H1 (cell line): ENCODE measurements at regions not wholly inside any gene's neighbourhood (a gene's known extent, or its start where the extent isn't known, plus 50 kb on each side); places are given as distances from the start of the nearest gene placed in this dataset.

ENCODE experiments used
- BRCA1 ChIP-seq: IDR thresholded peaks from 2 replicates; pipeline ENCODE4 v1.6.1; 2012; ENCODE audit warnings: low read depth, low read length, improper control_type of control experiment
- CEBPB ChIP-seq: IDR thresholded peaks from 2 replicates; pipeline ENCODE4 v1.6.1; 2012; ENCODE audit warnings: low read depth, low read length
- EZH2 ChIP-seq: fragments of 200-600 bp; sonication (generic); IDR thresholded peaks from 2 replicates; pipeline ENCODE4 v1.7.1; 2012; ENCODE audit warnings: low read depth, mild to moderate bottlenecking, moderate library complexity, low read length, inconsistent platforms; ENCODE audit not compliant: severe bottlenecking
- HDAC2 ChIP-seq, 2 experiments: fragments of 300-600 bp in 1 of 2; sonication (generic) in 1 of 2; IDR thresholded peaks; 2 replicates each; pipeline ENCODE4 v1.6.1; 2011 to 2012; ENCODE audit warnings: low read depth in 2 of 2, low read length in 2 of 2, mild to moderate bottlenecking in 2 of 2, moderate library complexity in 2 of 2, borderline replicate concordance in 1 of 2, inconsistent platforms in 1 of 2
- JUN ChIP-seq: IDR thresholded peaks from 2 replicates; pipeline ENCODE4 v1.6.1; 2011; ENCODE audit warnings: low read depth, mild to moderate bottlenecking, improper control_type of control experiment, low read length
- KDM1A ChIP-seq: fragments of 200-600, 300-600 bp; sonication (generic); IDR thresholded peaks from 2 replicates; pipeline ENCODE4 v1.7.1; 2016; ENCODE audit warnings: mild to moderate bottlenecking, low read length, borderline replicate concordance
- RAD21 ChIP-seq, 2 experiments: IDR thresholded peaks in 1 of 2; conservative IDR thresholded peaks in 1 of 2; 2 replicates each; pipeline ENCODE4 v1.6.1; 2011; ENCODE audit warnings: low read depth in 2 of 2, low read length in 2 of 2, improper control_type of control experiment in 1 of 2, inconsistent platforms in 1 of 2, mild to moderate bottlenecking in 1 of 2, moderate library complexity in 1 of 2
- RBBP5 ChIP-seq: IDR thresholded peaks from 2 replicates; pipeline ENCODE4 v1.7.1; 2012; ENCODE audit warnings: low read depth, mild to moderate bottlenecking, inconsistent platforms, low read length, moderate library complexity, borderline replicate concordance
- RXRA ChIP-seq: IDR thresholded peaks from 2 replicates; pipeline ENCODE4 v1.6.1; 2011; ENCODE audit warnings: low read depth, mild to moderate bottlenecking, low read length, moderate library complexity; ENCODE audit not compliant: insufficient read depth
- SP1 ChIP-seq: IDR thresholded peaks from 2 replicates; pipeline ENCODE4 v1.6.1; 2011; ENCODE audit warnings: low read depth, low read length
- TF ChIP-seq, protein P1 (sequence below), 3 experiments: IDR thresholded peaks; 1 replicate in 2 of 3; 2 replicates in 1 of 3; pipeline versions ENCODE4 v1.5.1 to v1.6.1; 2011; ENCODE audit warnings: low read length in 3 of 3, mild to moderate bottlenecking in 3 of 3, inconsistent platforms in 2 of 3, low read depth in 1 of 3, moderate library complexity in 1 of 3; ENCODE audit not compliant: insufficient read depth in 1 of 3; ENCODE audit errors: control extremely low read depth in 1 of 3
- TF ChIP-seq, protein P2 (sequence below): IDR thresholded peaks from 2 replicates; pipeline ENCODE4 v1.6.1; 2012; ENCODE audit warnings: inconsistent platforms

DNA sequence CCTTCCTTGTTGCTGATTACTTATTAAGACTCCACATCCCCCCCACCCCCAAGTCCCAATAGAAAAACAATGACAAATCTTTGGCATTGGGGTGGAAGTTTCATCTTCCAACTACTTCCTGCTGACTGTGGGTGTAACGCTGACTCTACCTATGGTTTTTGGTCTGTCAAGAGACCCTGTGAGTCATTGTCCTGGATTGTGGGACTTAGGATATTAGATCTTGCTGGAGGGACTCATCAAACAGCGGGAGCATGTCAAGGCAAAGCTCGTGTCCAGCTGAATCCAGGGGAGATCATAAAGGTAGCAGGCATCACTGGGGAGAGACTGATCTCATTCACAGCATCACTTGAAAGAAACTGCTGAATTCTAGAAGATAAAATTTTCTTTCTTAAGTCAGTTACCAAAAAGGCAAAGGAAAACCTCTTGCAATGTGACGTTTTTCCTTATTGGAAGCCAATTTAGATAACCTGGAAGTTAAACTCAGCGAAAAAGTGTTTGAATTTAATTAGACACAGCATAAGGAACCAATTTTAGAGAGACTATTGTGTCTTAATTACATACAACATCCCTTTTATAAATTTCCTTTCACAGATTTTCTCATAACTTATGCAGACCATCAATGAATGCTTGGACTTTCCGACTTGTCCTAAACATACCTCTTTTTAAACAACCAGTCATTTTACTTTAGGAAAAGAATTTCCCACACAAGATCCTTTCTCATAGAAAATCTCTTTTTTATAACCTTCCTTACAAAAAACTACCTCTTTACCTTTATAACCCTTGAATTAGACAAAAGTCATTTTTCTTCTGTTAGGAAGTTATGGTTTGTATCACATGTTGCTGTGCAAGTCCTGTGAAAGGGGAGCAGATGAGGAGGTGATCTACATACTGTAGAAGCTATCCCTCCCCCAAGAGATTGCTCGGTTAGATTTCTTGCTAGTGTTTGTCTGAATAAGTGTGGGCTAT, 94.6 kb upstream of the SCAF11 start:
- TF ChIP-seq RAD21 (IDR thresholded peaks at IDR 0.05 in 1 of 2, conservative IDR thresholded peaks at IDR 0.05 in 1 of 2; ENCODE audit: low read depth in 2 of 2, low read length in 2 of 2) = no peak
- no peak for TF ChIP-seq HDAC2 (IDR thresholded peaks at IDR 0.05; ENCODE audit: borderline replicate concordance in 1 of 2, low read depth in 2 of 2, low read length in 2 of 2)
- TF ChIP-seq SP1 = no peak
- no peak for TF ChIP-seq BRCA1
- TF ChIP-seq, protein P1, sequence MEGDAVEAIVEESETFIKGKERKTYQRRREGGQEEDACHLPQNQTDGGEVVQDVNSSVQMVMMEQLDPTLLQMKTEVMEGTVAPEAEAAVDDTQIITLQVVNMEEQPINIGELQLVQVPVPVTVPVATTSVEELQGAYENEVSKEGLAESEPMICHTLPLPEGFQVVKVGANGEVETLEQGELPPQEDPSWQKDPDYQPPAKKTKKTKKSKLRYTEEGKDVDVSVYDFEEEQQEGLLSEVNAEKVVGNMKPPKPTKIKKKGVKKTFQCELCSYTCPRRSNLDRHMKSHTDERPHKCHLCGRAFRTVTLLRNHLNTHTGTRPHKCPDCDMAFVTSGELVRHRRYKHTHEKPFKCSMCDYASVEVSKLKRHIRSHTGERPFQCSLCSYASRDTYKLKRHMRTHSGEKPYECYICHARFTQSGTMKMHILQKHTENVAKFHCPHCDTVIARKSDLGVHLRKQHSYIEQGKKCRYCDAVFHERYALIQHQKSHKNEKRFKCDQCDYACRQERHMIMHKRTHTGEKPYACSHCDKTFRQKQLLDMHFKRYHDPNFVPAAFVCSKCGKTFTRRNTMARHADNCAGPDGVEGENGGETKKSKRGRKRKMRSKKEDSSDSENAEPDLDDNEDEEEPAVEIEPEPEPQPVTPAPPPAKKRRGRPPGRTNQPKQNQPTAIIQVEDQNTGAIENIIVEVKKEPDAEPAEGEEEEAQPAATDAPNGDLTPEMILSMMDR (IDR thresholded peaks at IDR 0.05; ENCODE audit: control extremely low read depth in 1 of 3, insufficient read depth in 1 of 3, low read depth in 1 of 3, low read length in 3 of 3) = no peak
- TF ChIP-seq JUN = no peak
- no peak for TF ChIP-seq RXRA
- TF ChIP-seq CEBPB = no peak
- TF ChIP-seq, protein P2, sequence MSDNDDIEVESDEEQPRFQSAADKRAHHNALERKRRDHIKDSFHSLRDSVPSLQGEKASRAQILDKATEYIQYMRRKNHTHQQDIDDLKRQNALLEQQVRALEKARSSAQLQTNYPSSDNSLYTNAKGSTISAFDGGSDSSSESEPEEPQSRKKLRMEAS = no peak
- TF ChIP-seq EZH2 = no peak
- no peak for TF ChIP-seq KDM1A
- TF ChIP-seq RBBP5 = no peak
